G401 (cell line): ENCODE measurements at regions not wholly inside any gene's neighbourhood (a gene's known extent, or its start where the extent isn't known, plus 50 kb on each side); places are given as distances from the start of the nearest gene placed in this dataset.
"Not testable (repeated sequence)": the region's sequence is repeated elsewhere in the genome, so short reads cannot be mapped to it uniquely, and the experiment has no call there.

Experiments
- DNase-seq: peaks from one replicate; pipeline ENCODE4 v3.0.0-alpha.2; 2015; ENCODE audit warnings: low spot score
- in situ Hi-C: cut with HindIII; loops from 2 replicates; pipeline ENCODE4 v1.10.0; 2016; ENCODE audit warnings: low sequenced_read_pairs, mixed read lengths

DNA sequence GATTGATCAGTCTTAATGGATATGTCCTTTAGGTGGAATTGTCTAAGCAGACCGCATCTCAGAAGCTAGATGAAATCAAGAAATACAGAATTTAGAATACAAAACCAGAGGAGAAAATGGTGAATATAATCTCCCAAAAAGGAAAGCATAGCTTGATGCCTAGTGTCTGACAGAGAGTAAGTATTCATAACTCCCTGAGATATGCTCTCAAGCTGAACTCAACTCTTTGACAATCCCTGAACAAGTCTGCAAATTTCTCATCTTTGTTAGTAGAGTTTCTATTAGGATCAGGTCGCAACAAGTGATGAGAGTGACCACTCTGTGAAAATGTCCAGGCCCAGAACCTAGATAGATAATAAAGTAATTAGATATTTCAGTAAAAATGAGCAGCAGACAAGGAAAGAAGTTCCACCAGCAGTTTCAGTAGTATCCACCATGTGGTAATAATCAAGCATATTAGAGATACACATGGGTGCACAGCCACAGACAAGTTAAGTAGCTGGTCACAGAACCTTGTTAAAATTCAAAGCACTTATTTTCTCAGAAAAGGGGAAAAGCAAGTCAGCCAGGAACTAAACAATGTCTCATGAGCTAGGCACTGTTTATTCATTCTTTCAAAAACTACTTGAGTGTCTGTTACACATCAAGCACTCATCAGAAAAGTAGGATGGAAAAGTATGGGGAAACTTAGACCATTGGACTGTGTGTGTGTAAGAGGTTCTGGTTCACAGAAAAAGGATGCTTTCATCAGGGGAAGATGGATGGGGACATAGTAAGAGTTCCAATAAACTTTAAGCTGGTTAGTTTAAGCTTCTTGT is 481.5 kb upstream of the TUSC1 start:
- no peak for DNase-seq
- in situ Hi-C loops = no loop called here

DNA sequence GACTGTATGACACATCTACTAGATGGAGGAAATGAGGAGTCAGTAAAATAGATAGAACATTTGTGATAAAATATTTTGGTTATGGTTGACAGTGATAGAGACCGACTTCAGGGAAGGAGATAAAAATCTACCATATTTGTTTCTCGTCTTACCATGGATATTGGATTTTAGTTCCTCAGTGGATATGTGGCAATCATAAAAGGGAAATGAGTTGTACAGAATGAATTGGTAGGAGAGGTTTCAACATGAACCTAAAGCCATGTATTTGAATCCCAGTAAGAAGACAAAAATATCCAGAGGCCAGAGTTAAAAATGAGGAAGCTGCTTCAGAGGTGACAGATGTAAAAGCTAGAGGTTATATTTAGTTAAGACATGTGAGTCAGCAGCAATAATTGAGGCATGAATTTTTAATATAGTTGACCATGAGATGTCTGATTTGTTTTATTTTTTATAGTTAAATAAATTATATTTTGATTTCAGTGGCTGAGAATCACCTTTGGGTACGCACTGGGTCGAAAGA is 480.4 kb upstream of the TUSC1 start:
- DNase-seq = no peak
- in situ Hi-C loops = no loop called here

DNA sequence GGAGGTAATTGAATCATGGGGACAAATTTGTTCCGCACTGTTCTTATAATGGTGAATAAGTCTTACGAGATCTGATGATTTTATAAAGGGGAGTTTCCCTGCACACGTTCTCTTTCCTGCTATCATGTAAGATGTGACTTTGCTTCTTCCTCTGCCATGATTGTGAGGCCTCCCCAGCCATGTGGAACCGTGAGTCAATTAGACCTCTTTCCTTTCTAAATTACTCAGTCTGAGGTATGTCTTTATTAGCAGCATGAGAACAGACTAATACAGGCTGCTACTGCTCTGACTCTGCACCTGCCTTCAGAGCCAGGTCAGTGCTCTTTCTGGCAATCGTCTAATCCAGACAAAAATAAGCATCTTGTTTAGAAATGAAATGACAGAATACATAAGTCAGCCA is 479.2 kb upstream of the TUSC1 start:
- in situ Hi-C loops = no loop called here

DNA sequence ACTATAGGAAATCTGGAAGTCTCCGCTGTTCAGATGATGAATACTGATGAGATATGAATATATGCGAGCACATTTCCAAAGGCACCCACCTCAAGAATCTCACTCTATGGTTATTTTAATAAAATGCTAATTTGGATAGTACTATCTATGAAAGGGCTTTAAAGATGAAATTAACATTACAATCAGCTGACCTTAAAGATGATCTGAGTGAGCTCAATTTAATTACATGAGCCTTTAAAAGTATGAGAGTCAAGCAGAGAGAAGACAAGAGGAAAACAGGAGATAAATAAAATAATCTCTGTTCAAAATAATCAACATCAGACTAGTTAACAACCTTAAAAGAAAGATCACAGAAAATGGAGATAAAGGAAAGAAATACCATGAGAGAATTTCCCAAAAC is 474.1 kb upstream of the TUSC1 start:
- no peak for DNase-seq
- in situ Hi-C loops = no loop called here

More for the DNA sequence above, 479.2 kb upstream of the TUSC1 start:
- DNase-seq = no peak

DNA sequence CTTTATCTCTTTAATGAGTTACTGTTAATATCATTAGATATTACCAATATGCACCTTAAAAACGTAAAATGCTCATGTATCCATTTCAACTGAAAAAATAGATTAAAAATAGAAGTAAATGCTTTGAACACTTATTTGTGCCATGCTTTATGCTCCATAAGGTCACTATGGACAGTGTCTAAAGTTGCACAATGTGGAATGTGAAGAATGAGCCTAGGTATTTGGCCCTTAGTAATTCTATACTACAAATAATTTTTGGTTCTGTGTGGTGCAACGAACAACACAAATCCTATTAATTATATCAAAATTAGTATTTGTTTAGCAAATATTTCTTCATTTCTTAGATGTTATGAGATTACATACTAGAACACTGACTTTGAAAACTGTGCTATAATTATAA is 469.9 kb upstream of the TUSC1 start:
- in situ Hi-C loops = no loop called here
- DNase-seq = no peak

DNA sequence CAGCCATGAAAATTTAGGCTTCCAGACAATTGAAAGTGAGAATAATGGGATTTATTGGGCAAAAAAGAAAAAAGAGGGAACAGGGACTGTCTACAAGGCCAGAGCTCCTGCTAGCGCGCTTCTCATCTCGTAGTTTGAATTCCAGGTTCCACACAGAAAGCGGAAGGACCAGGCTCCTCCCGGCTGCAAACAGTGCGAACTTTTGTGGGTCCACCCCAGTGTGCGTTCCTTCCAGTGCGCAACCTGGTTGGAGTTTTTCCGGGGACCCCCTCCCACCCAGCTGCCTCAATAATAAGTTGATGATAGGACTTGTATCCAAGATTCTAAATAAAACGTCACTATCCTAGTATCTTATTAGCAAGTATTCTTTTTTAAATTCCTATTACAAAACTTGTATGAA is 467.7 kb upstream of the TUSC1 start:
- in situ Hi-C loops = no loop called here
- no peak for DNase-seq

DNA sequence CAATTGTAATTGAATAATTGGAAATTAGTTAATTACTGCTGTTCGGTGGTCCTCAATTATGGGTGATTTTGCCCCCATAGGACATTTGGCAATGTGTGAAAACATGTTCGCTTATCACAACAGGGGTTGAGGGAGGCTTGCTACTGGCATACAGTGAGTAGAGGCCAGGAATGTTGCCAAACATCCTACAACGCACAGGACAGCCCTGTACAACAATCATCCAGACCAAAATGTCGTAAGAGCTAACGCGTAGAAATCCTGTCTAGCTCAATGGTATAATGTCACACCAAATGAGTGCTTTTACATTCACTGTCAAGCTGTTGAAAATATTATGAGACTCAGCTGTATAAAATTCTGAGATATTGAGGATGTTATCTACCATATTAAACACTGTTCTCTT is 464.4 kb upstream of the TUSC1 start:
- in situ Hi-C loops = no loop called here
- no peak for DNase-seq

DNA sequence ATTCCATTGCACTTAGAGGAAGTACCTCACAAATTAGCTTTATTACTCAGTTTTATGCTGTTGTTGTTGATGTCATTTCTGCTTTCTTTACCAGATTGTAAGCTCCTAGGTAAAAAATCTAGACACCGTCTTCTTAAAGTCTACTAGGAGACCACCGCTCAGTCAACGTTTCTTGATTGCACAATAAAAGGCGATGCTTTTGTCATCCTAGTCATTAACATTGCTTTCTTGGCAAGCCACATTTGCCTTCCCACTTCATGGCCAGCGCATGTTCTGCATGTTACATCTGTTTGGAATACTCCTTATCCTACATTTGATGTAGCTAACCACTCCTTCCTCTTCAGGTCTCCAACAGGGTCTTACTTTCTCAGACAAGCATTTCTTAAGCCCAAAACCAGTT is 464.0 kb upstream of the TUSC1 start:
- in situ Hi-C loops = no loop called here
- no peak for DNase-seq

DNA sequence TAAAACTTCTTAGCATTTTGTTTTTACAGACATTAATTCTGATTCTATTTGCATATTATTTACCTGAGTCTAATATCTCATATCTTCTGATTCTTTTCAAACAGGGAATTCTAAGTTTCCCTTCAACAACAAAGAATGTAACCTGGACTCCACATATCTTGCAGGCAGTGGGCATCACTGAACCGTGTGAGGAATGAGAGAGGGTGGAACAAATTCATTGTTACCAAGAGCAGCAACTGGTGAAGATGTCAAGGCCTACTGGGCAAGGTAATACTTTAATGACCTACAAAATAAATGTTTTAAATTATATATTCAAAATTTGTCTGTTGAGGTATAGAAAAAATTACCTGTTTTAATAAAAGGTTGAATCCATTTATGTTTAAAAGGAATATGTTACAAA is 455.3 kb upstream of the TUSC1 start:
- DNase-seq = no peak
- in situ Hi-C loops = no loop called here

DNA sequence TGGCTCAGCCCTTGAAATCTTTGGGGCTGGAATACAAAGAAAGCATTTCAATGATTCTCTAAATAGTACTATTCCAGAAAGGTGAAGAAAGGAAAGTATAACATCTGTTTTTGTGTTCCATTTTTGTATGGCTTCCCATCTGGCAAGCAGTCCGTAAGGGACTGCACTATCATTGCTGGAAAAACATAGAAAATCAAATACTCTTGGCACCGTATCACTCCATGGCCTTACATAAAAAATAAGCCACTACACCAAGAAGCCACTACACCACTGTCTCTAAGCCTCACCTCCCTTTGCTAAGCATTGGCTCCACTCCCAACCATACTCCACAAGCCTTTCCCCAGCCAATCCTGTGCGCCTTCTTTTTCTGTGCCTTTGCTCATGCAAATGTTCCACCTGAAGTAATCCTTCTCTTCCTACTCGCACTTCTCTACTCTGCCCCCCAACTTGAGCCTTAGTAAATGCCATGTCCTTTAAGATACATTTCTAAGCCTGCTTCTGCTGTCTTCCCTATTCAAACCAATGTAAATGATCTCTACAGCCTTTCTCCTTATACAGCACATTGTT is 454.6 kb upstream of the TUSC1 start:
- in situ Hi-C loops = no loop called here
- DNase-seq = no peak

DNA sequence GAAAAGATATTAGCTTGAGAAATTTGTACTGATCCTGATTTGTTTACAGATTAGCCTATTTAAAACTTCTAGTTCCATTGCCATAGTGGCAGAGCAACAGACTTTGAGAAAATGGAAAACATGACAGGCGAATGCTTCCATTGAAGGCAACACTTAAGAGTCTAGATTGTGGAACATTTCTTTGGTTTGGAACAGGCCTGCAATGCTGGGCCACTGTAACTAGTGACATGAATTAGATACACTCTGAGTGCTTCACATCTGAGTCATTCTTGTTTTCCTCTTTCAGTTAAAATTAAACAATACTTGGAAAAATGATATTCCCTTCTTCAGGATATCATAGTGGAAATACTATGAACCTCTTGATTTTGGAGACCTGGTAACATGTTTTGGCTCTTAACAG is 453.6 kb upstream of the TUSC1 start:
- DNase-seq = no peak

DNA sequence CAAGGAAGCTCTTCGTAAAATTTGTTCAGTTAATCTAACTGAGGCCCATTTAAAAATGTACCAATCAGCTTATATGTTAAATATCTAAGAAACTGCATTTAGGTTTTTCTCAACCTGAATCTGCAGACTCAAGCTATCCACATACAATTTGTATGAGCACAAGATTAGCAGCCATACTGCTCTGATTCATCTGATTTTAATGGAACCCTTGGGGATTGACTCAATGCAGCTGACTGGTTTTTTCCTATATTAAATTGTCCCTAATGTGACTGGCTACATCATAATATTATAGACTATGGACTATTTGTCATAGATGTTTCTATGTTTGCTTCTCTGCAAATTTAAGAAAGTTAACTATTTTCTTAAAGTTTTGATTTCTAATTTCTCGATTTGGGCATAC is 451.0 kb upstream of the TUSC1 start:
- in situ Hi-C loops = no loop called here
- no peak for DNase-seq

More for the DNA sequence above, 453.6 kb upstream of the TUSC1 start:
- in situ Hi-C loops = no loop called here

DNA sequence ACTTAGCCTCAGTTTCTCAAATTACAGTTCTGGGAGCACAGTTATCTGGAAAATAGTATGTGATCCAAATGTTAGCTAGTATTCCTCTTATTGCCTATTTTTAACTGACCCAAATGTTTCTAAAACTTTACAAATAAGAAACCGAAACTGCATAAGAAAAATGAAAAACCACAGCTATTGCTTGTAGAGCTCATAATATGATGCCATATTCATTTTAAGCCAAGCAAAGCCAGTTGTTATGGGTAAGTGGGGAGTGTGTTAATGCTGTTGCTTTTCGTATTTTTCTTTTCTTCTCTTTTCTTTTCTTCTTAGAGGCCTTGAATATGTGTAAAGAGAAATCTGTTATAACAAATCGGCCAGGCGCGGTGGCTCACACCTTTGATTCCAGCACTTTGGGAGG is 447.4 kb upstream of the TUSC1 start:
- no peak for DNase-seq
- in situ Hi-C loops = no loop called here

DNA sequence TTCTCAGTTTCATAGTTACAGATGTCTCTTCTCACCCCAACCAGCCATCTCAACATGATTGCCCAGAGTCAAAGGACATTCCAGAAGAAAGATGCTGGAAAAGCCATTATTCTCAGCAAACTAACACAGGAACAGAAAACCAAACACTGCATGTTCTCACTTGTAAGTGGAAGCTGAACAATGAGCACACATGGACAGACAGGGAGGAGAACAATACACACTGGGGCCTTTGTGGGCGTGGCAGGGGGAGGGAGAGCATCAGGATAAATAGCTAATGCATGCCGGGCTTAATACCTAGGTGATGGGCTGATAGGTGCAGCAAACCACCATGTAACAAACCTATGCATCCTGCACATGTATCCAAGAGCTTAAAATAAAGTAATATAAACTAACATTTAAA is 437.8 kb upstream of the TUSC1 start:
- DNase-seq, in situ Hi-C loops: not testable (repeated sequence)

DNA sequence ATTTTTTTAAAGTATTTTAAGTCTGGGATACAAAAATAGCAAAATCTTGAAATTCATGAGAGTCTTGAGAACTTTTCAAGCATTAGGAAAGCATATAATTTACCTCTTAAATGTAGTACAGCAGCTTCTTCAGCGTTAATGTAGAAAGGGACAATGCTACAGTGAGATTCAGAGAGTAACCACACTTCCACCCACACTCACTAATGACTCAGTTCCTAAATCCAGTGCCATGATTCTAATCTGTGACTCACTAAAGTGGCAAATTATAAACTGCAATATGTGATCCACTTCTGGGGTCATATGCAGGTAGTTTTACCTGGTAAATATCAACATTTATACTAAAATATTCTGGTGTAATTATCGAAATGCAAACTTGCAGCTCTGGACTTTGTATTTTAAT is 434.5 kb upstream of the TUSC1 start:
- DNase-seq = no peak
- in situ Hi-C loops = no loop called here

DNA sequence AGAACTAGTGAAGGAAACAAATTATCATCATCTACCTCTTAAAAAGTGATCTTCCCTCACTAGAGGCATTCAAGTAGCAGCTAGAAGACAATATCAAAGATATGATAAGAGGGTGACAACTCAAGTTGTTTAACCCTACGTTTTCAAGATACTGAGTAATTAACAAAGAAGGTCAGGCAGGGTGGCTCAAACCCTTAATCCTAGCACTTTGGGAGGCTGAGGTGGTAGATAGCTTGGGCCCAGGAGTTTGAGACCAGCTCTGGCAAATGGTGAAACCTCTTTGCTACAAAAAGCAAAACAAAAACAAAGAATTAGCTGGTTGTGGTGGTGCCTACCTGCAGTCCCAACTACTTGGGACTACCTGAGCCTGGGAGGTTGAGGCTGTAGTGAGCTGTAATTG is 408.2 kb upstream of the TUSC1 start:
- DNase-seq = no peak
- in situ Hi-C loops = no loop called here

DNA sequence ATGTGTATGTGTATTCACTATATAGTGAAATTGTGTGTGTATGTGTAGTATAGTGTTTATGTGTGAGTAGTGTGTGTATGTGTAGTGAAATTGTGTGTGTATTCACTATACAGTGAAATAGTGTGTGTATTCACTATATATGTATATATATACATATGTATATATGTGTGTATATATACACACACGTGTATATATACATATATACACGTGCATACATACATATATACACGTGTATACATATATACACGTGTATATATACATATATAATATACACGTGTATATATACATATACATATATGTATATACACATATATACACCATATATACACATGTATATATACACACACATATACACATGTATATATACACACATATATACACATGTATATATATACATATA is 403.6 kb upstream of the TUSC1 start:
- in situ Hi-C loops = no loop called here

DNA sequence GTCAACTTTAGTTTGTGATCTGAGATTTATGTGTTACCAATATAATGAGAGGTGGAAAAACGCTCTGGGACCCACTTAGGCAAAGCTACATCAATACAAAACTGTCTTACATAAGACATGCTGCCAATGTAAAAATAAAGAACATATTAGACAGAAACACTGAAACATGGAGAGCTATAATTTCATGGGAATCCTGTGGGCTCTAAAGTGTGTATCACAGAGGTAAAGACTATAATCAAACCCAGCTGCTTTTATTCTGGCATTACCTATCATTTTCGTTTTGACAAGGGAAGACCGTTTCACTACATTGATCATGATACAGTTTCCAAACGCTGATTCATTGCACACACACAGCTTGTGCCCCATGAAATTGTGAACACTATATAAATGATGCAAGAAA is 400.5 kb upstream of the TUSC1 start:
- in situ Hi-C loops = no loop called here
- DNase-seq = no peak

More for the DNA sequence above, 403.6 kb upstream of the TUSC1 start:
- no peak for DNase-seq

DNA sequence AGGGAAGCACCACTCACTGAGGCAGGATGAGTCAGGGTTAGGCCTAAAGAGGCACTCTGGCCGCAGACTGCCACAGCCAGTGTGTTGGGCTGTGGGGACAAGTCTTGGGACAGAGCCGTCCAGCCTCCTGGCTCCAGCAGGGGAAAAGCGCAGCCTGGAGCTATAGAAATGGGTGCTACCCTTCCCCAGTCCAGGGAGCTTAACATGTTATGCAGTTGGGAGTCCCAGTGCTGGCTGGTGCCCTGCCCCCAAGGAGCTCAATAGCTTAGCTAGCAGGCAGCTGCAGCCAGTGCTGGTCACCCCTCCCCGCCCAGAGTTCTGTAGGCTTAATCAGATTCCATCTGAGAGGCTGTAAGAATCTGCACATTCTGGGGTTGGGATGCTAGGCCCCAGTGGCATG is 399.6 kb upstream of the TUSC1 start:
- in situ Hi-C loops = no loop called here
- no peak for DNase-seq

DNA sequence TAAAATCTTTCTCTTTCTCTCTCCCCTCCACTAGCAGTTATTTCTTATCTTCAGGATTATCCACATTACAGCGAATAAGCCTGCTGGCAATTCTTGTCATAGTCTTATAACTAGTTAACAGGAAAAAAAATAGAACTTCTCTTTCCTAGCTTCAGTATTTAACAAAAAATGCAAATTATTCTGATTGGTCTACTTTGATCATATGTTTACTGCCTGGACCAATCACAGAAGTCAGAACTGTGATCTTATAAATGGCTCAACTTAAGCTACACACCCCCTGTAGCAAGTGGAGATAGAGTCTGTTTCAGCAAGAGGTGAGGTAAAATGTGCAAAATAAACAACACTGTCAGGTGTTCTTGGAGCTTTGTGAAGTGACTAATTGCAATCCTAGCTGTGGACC is 389.4 kb upstream of the TUSC1 start:
- no peak for DNase-seq
- in situ Hi-C loops = no loop called here

DNA sequence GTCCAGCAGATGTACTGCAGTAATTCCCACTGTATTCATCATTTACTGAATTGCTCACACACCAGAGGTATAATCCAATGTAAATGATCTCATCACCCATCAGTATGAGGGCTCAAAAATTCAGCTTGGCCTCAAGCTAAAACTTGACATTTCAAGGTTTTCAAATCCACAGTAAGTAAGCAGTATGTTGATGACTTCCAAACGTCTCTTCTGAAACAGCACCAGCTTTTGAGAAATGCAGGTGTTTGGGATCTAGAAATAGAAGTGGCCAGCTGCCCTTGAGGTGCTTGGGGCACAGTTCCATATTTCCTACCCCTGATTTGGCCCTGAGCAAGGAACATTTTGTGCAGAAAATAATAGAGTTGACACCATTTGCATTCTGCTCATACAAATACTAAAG is 388.0 kb upstream of the TUSC1 start:
- in situ Hi-C loops = no loop called here

More for the DNA sequence above, 388.0 kb upstream of the TUSC1 start:
- DNase-seq = peak; percentile 16
